H1 (cell line): ENCODE measurements at regions not wholly inside any gene's neighbourhood (a gene's known extent, or its start where the extent isn't known, plus 50 kb on each side); places are given as distances from the start of the nearest gene placed in this dataset.
A peak's percentile ranks its signal among the peaks of the same experiment; 100 is the strongest.

ENCODE experiments used
- CTCF ChIA-PET: fragments of 300-600 bp; sonication (Branson Sonifier 250); formaldehyde crosslinking; loops from one replicate; lab custom pipeline; 2021; ENCODE audit not compliant: partially characterized antibody; lab: Charles Lee
- POLR2A ChIA-PET: fragments of 300-600 bp; sonication (Branson Sonifier 250); formaldehyde crosslinking; loops from one replicate; lab custom pipeline; 2021; ENCODE audit warnings: inconsistent platforms; ENCODE audit not compliant: partially characterized antibody; lab: Charles Lee
- DNase-seq, 2 experiments: peaks; one replicate each; pipeline versions ENCODE4 v3.0.0 to v3.0.0-alpha.2; 2010 to 2022; ENCODE audit warnings: low spot score in 2 of 2, low read depth in 1 of 2, mixed read lengths in 1 of 2
- FAIRE-seq: peaks from 2 replicates; lab custom pipeline; 2011; peaks lifted over from hg19 to GRCh38; lab: Jason Lieb, UNC
- H2AFZ ChIP-seq: 2 replicates; pipeline ENCODE4 v1.8.1; 2012; ENCODE audit warnings: low read length, inconsistent platforms
- H2AK5ac ChIP-seq: 2 replicates; pipeline ENCODE4 v1.6.1; 2013; ENCODE audit warnings: low read depth, low read length
- H2BK120ac ChIP-seq: replicated peaks from 2 replicates; pipeline ENCODE3; 2013; ENCODE audit warnings: low read depth, low read length, inconsistent platforms
- H2BK12ac ChIP-seq: 2 replicates; pipeline ENCODE4 v1.6.1; 2013; ENCODE audit warnings: low read depth, low read length
- H2BK15ac ChIP-seq: 2 replicates; pipeline ENCODE4 v1.6.1; 2013; ENCODE audit warnings: low read length
- H2BK20ac ChIP-seq: 2 replicates; pipeline ENCODE4 v1.6.1; 2013; ENCODE audit warnings: low read length
- H2BK5ac ChIP-seq: 2 replicates; pipeline ENCODE4 v1.6.1; 2013; ENCODE audit warnings: low read depth, low read length
- H3K14ac ChIP-seq: 2 replicates; pipeline ENCODE4 v1.6.1; 2013; ENCODE audit warnings: inconsistent platforms; ENCODE audit not compliant: insufficient read length
- H3K18ac ChIP-seq: 2 replicates; pipeline ENCODE4 v1.6.1; 2013; ENCODE audit warnings: low read length; ENCODE audit errors: extremely low read depth
- H3K23ac ChIP-seq: 2 replicates; pipeline ENCODE4 v1.6.1; 2013; ENCODE audit warnings: inconsistent platforms; ENCODE audit not compliant: insufficient read length
- H3K23me2 ChIP-seq: 2 replicates; pipeline ENCODE4 v1.6.1; 2013; ENCODE audit warnings: low read depth, low read length
- H3K27ac ChIP-seq: 2 replicates; pipeline ENCODE4 v1.6.1; 2011; ENCODE audit warnings: low read depth, low read length, inconsistent platforms
- H3K27me3 ChIP-seq, 4 experiments: replicated peaks in 1 of 4; 1 replicate in 1 of 4; 2 replicates in 3 of 4; pipeline versions ENCODE4 v1.6.1 to v1.8.1; 2011 to 2013; ENCODE audit warnings: low read length in 3 of 4, mild to moderate bottlenecking in 3 of 4, inconsistent platforms in 2 of 4, mixed read lengths in 2 of 4, moderate library complexity in 1 of 4; ENCODE audit not compliant: control insufficient read depth in 3 of 4, insufficient read depth in 3 of 4; ENCODE audit errors: extremely low read depth in 1 of 4
- H3K36me3 ChIP-seq, 4 experiments: 2 replicates each; pipeline versions ENCODE4 v1.6.1 to v1.8.1; 2011 to 2013; ENCODE audit warnings: mild to moderate bottlenecking in 4 of 4, low read length in 3 of 4, moderate library complexity in 2 of 4, control low read depth in 1 of 4, inconsistent platforms in 1 of 4; ENCODE audit not compliant: insufficient read depth in 4 of 4, control insufficient read depth in 2 of 4
- H3K4ac ChIP-seq: replicated peaks from 2 replicates; pipeline ENCODE3; 2013; ENCODE audit warnings: low read length, low read depth, mixed read lengths, inconsistent platforms; ENCODE audit not compliant: insufficient read length
- H3K4me1 ChIP-seq, 4 experiments: replicated peaks in 1 of 4; 1 replicate in 1 of 4; 2 replicates in 3 of 4; pipeline versions ENCODE4 v1.6.1 to v1.8.1; 2011 to 2013; ENCODE audit warnings: low read length in 3 of 4, inconsistent platforms in 2 of 4, mixed read lengths in 1 of 4; ENCODE audit not compliant: insufficient read depth in 4 of 4, control insufficient read depth in 3 of 4
- H3K4me2 ChIP-seq, 2 experiments: 2 replicates each; pipeline versions ENCODE4 v1.6.1 to v1.8.1; 2011 to 2013; ENCODE audit warnings: low read depth in 2 of 2, low read length in 2 of 2, control low read depth in 1 of 2, inconsistent platforms in 1 of 2, mild to moderate bottlenecking in 1 of 2; ENCODE audit not compliant: insufficient read depth in 1 of 2
- H3K4me3 ChIP-seq, 4 experiments: fragments of 200-600, 300-600 bp in 1 of 4; sonication (generic), shearing (Covaris generic), sonication (Bioruptor Twin) in 1 of 4; 2 replicates each; pipeline versions ENCODE4 v1.5.1 to v1.8.1; 2011 to 2016; ENCODE audit warnings: low read length in 4 of 4, low read depth in 3 of 4, control low read depth in 2 of 4, inconsistent platforms in 2 of 4, mild to moderate bottlenecking in 2 of 4, mixed read lengths in 1 of 4, moderate library complexity in 1 of 4; ENCODE audit not compliant: insufficient read depth in 2 of 4; ENCODE audit errors: extremely low read depth in 1 of 4
- H3K56ac ChIP-seq: replicated peaks from 2 replicates; pipeline ENCODE3; 2013; ENCODE audit warnings: low read depth, mild to moderate bottlenecking, mixed read lengths, low read length, inconsistent platforms; ENCODE audit not compliant: insufficient read length
- H3K79me1 ChIP-seq: 2 replicates; pipeline ENCODE4 v1.6.1; 2013; ENCODE audit warnings: low read depth, low read length, control low read depth
- H3K79me2 ChIP-seq, 2 experiments: 2 replicates each; pipeline versions ENCODE4 v1.6.1 to v1.8.1; 2012 to 2013; ENCODE audit warnings: low read length in 2 of 2, mild to moderate bottlenecking in 2 of 2, inconsistent platforms in 1 of 2; ENCODE audit not compliant: insufficient read depth in 2 of 2, control insufficient read depth in 1 of 2
- H3K9ac ChIP-seq, 4 experiments: replicated peaks in 1 of 4; 1 replicate in 1 of 4; 2 replicates in 3 of 4; pipeline versions ENCODE4 v1.6.1 to v1.8.1; 2011 to 2013; ENCODE audit warnings: low read depth in 3 of 4, low read length in 3 of 4, control low read depth in 2 of 4, mild to moderate bottlenecking in 2 of 4, moderate library complexity in 2 of 4, inconsistent platforms in 1 of 4; ENCODE audit errors: extremely low read depth in 1 of 4
- H3K9me3 ChIP-seq, 2 experiments: 2 replicates each; pipeline versions ENCODE4 v1.6.1 to v1.8.1; 2012 to 2013; ENCODE audit warnings: mild to moderate bottlenecking in 2 of 2, moderate library complexity in 2 of 2, control low read depth in 1 of 2, inconsistent platforms in 1 of 2, low read depth in 1 of 2, low read length in 1 of 2, mixed read lengths in 1 of 2; ENCODE audit not compliant: insufficient read depth in 2 of 2
- H4K20me1 ChIP-seq, 2 experiments: replicated peaks in 1 of 2; 2 replicates each; pipeline versions ENCODE3 to v1.8.1; 2011 to 2013; ENCODE audit warnings: inconsistent platforms in 2 of 2, low read length in 2 of 2, mild to moderate bottlenecking in 1 of 2; ENCODE audit not compliant: insufficient read depth in 2 of 2, control insufficient read depth in 1 of 2
- H4K5ac ChIP-seq: 2 replicates; pipeline ENCODE4 v1.6.1; 2013; ENCODE audit warnings: low read length, low read depth, mixed read lengths, inconsistent platforms; ENCODE audit not compliant: insufficient read length
- H4K8ac ChIP-seq: 2 replicates; pipeline ENCODE4 v1.8.0; 2013; ENCODE audit warnings: mild to moderate bottlenecking, moderate library complexity, low read length, inconsistent platforms; ENCODE audit not compliant: insufficient read depth; ENCODE audit errors: extremely low read depth
- H4K91ac ChIP-seq: replicated peaks from 2 replicates; pipeline ENCODE3; 2013; ENCODE audit warnings: low read length, mixed read lengths, inconsistent platforms; ENCODE audit not compliant: insufficient read length
- ASH2L ChIP-seq: fragments of 200-600, 300-600 bp; sonication (generic); IDR thresholded peaks from one replicate; pipeline ENCODE4 v1.7.1; 2017; ENCODE audit warnings: low read length
- CTCF ChIP-seq, 3 experiments: IDR thresholded peaks; 1 replicate in 2 of 3; 2 replicates in 1 of 3; pipeline versions ENCODE4 v1.5.1 to v1.6.1; 2011; ENCODE audit warnings: low read length in 3 of 3, mild to moderate bottlenecking in 3 of 3, inconsistent platforms in 2 of 3, low read depth in 1 of 3, moderate library complexity in 1 of 3; ENCODE audit not compliant: insufficient read depth in 1 of 3; ENCODE audit errors: control extremely low read depth in 1 of 3
- EP300 ChIP-seq, 2 experiments: IDR thresholded peaks; 1 replicate in 1 of 2; 2 replicates in 1 of 2; pipeline ENCODE4 v1.6.1; 2011 to 2012; ENCODE audit warnings: low read depth in 2 of 2, low read length in 2 of 2, mild to moderate bottlenecking in 2 of 2, borderline replicate concordance in 1 of 2, inconsistent platforms in 1 of 2, moderate library complexity in 1 of 2
- JUND ChIP-seq: IDR thresholded peaks from 2 replicates; pipeline ENCODE4 v1.6.1; 2011; ENCODE audit warnings: mild to moderate bottlenecking, improper control_type of control experiment, low read length
- RAD21 ChIP-seq, 2 experiments: IDR thresholded peaks in 1 of 2; conservative IDR thresholded peaks in 1 of 2; 2 replicates each; pipeline ENCODE4 v1.6.1; 2011; ENCODE audit warnings: low read depth in 2 of 2, low read length in 2 of 2, improper control_type of control experiment in 1 of 2, inconsistent platforms in 1 of 2, mild to moderate bottlenecking in 1 of 2, moderate library complexity in 1 of 2
- TEAD4 ChIP-seq: IDR thresholded peaks from 2 replicates; pipeline ENCODE4 v1.6.1; 2012; ENCODE audit warnings: low read depth, low read length, inconsistent platforms, mixed read lengths
- WGBS, 2 experiments: shearing (Covaris generic) in 1 of 2; methylation state at CpG; one replicate each; pipeline versions ENCODE4 v1.1.6 to v1.1.7; 2013 to 2015; ENCODE audit warnings: low lambda C conversion rate in 2 of 2, mixed read lengths in 2 of 2, inconsistent platforms in 1 of 2, low coverage in 1 of 2, missing lambda C conversion rate in 1 of 2; ENCODE audit not compliant: insufficient replicate concordance in 2 of 2, insufficient coverage in 1 of 2, insufficient read length in 1 of 2; ENCODE audit errors: extremely low coverage in 1 of 2, missing lambda C conversion rate in 1 of 2; 5-methylcytosine and 5-hydroxymethylcytosine counted together

GRCh38 chr2:204177977-204178522 is 241.5 kb downstream of the ICOS start:
- Histone ChIP-seq H4K5ac (no peak overlapping the region), H3K27me3 (peaks cover 0 to 1% (median 0%) of the 10 kb centered on the region in 4 experiments; a peak in 1 of 7 replicates), H3K4me3 (no peak overlapping the region), H4K91ac (no peak overlapping the region), H3K56ac (no peak overlapping the region), H4K20me1 (no peaks in the 10 kb centered on the region), H2BK20ac (no peak overlapping the region), H3K27ac (no peak overlapping the region), H2BK120ac (no peak overlapping the region), H3K4me1 (no peaks in the 10 kb centered on the region), H2BK5ac (no peak overlapping the region), H3K18ac (no peak overlapping the region), H3K79me1 (no peaks in the 10 kb centered on the region), H2AK5ac (no peak overlapping the region), H3K4me2 (no peak overlapping the region), H2BK15ac (no peak overlapping the region), H4K8ac (no peak overlapping the region), H3K14ac (no peak overlapping the region), H3K79me2 (no peaks in the 10 kb centered on the region), H3K9ac (no peak overlapping the region), H2BK12ac (no peak overlapping the region), H3K23ac (no peak overlapping the region), H3K36me3 (no peaks in the 10 kb centered on the region), H3K9me3 (no peaks in the 10 kb centered on the region), H3K4ac (no peak overlapping the region), H2AFZ (peak overlapping the region; percentile 90; the same call in 1 of the 2 replicates), H3K23me2 (no peaks in the 10 kb centered on the region; the same call in 1 of the 2 replicates)
- TF ChIP-seq RAD21 (IDR thresholded peaks at IDR 0.05 in 1 of 2, conservative IDR thresholded peaks at IDR 0.05 in 1 of 2; ENCODE audit: low read depth in 2 of 2, low read length in 2 of 2) (peak; percentile 56 to 70), ASH2L (no peak), CTCF (IDR thresholded peaks at IDR 0.05; ENCODE audit: control extremely low read depth in 1 of 3, insufficient read depth in 1 of 3, low read depth in 1 of 3, low read length in 3 of 3) (peak; percentile 41 to 70 (median 64)), JUND (no peak), TEAD4 (no peak), EP300 (IDR thresholded peaks at IDR 0.05; ENCODE audit: borderline replicate concordance in 1 of 2, low read depth in 2 of 2, low read length in 2 of 2) (no peak)
- ChIA-PET POLR2A (no interaction called here), CTCF (interaction anchor here (0.5 to 9.9 kb wide), 51 partner anchors 10 to 1635 kb away, joined by 3 to 75 read pairs (median 4); no protein-coding TSS in a partner anchor)
- FAIRE-seq (peak; percentile 42), DNase-seq (peak; percentile 29 to 86)
- whole genome bisulfite sequencing, 2 experiments = 61% methylated on average over 3 of the region's 3 CpGs; no CpG with 5 or more reads in 1 of the 2 experiments
